ENCODE measurements at regions not wholly inside any gene's neighbourhood (a gene's known extent, or its start where the extent isn't known, plus 50 kb on each side); places are given as distances from the start of the nearest gene placed in this dataset.

DNA sequence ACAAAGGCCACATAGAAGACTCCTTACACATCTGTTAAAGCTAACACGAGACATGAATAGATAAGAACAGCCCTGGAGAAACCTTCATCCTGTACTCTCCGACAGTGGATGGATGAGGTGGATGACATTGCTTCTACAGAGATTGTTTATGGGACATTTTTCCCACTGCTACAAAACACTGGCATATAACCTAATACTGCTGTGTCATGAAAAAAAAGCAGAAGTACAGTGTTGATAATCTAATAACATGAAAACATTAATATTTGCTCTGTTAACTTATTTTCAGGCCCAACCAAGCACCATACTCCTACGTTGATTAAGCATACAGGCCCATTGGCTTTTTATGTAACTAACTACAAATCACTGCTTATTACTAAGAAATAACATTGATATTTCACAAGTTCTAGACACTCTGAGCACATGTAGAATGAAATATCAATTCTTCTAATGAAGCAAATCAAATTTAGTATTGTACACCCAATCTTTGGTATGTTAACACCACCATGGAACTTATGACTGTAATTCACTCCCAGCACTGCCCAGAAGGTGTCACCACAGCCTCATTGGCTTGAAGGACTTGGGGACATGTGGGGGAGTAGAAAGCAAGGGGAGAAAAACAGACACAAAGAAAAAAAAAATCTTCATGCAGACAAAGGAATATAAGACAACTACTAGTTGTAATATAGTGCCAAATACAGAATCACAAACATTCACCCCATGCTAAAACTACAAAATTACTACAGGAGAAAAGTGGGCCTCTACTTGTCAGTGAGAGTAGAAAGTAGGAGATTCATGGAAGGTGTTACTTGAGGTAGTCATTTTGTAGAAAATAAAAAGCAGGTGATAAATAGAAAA lies 330.0 kb upstream of the PMFBP1 start:
- Histone ChIP-seq H3K4me2 (ENCODE audit: low read depth, low read length, poor library complexity, severe bottlenecking) (no peak overlapping the region), H4K20me1 (ENCODE audit: low read depth, low read length) (no peaks in the 10 kb centered on the region), H3K4me3 (ENCODE audit: insufficient read depth, low read length, poor library complexity, severe bottlenecking) (no peak overlapping the region), H3K9me3 (ENCODE audit: insufficient read depth, low read length) (no peaks in the 10 kb centered on the region), H3K36me3 (ENCODE audit: low read length) (no peaks in the 10 kb centered on the region), H3K79me2 (ENCODE audit: insufficient read depth, low read length) (no peaks in the 10 kb centered on the region), H3K9ac (ENCODE audit: low read length) (no peak overlapping the region), H3K27me3 (ENCODE audit: low read length) (no peaks in the 10 kb centered on the region), H3F3A (ENCODE audit: insufficient read depth) (no peaks in the 10 kb centered on the region), H2AFZ (ENCODE audit: low read depth, low read length, severe bottlenecking) (no peak overlapping the region), H3K9me2 (replicated peaks; ENCODE audit: insufficient read depth, low read length) (no peaks in the 10 kb centered on the region), H3K27ac (ENCODE audit: low read depth, low read length) (no peak overlapping the region)
- TF ChIP-seq EZH2phosphoT487 (conservative IDR thresholded peaks at IDR 0.05; ENCODE audit: low read length), result no peak
- TF ChIP-seq, protein P1, sequence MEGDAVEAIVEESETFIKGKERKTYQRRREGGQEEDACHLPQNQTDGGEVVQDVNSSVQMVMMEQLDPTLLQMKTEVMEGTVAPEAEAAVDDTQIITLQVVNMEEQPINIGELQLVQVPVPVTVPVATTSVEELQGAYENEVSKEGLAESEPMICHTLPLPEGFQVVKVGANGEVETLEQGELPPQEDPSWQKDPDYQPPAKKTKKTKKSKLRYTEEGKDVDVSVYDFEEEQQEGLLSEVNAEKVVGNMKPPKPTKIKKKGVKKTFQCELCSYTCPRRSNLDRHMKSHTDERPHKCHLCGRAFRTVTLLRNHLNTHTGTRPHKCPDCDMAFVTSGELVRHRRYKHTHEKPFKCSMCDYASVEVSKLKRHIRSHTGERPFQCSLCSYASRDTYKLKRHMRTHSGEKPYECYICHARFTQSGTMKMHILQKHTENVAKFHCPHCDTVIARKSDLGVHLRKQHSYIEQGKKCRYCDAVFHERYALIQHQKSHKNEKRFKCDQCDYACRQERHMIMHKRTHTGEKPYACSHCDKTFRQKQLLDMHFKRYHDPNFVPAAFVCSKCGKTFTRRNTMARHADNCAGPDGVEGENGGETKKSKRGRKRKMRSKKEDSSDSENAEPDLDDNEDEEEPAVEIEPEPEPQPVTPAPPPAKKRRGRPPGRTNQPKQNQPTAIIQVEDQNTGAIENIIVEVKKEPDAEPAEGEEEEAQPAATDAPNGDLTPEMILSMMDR (IDR thresholded peaks at IDR 0.05; ENCODE audit: insufficient read depth, low read length, poor library complexity, severe bottlenecking), result peak; percentile 76

DNA sequence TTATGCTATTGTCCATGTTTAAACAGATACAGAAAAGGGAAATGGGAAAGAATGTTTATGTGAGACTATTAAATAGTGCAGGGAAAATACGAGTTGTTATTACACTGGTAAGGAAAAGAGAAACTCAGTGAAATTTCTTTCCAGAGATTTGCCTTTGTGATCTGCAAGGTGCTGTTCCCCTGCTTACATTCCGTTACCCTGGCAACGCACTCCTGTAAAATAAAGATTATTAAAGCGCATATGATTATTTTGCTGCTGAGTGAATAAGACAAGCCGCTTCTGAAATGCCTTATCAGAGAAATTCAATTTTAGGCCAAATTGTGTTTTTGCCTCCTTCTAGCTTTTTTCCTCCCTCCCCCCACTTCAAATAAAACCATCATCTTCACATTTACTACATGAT lies 328.6 kb upstream of the PMFBP1 start:
- TF ChIP-seq EZH2phosphoT487 (conservative IDR thresholded peaks at IDR 0.05; ENCODE audit: low read length), result no peak
- TF ChIP-seq, protein P1 (IDR thresholded peaks at IDR 0.05; ENCODE audit: insufficient read depth, low read length, poor library complexity, severe bottlenecking), result no peak

DNA sequence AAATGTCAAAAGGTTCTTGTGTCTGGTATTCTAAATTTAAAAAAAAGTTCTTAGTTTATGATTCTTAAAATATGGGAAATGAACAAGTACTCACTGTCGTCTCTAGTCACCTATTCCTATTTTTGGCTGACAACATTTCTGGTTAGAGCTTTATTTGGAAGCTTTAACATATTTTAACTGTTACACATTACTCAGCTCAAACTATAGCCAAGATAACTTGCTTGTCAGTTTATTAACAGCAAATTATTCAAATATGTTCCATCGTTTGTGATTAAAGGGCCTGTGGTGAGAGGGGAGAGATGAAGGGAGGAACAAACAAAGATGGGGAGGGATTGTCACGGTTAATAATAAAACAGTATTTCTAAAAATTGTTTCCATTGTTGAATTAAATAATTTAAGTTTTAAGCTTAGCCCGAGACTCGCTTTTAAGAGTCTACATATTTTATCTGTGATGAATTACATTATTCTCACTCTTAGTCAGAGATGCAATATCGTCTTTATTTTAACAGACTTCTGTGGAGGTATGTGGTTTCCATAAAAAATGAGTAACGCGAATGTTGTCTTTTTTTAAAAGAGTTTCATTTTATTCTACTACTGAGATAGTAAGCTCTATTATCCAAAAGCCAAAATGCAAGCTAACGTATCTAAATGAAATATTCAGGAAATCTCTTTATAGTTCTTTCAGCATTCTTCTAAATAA lies 321.9 kb upstream of the PMFBP1 start:
- no peak overlapping the region for H2AFZ ChIP-seq (ENCODE audit: low read depth, low read length, severe bottlenecking)
- no peaks in the 10 kb centered on the region for H3K9me2 ChIP-seq (replicated peaks; ENCODE audit: insufficient read depth, low read length)
- H3K36me3 ChIP-seq (ENCODE audit: low read length), result no peaks in the 10 kb centered on the region
- H3K9me3 ChIP-seq (ENCODE audit: insufficient read depth, low read length), result no peaks in the 10 kb centered on the region
- no peaks in the 10 kb centered on the region for H4K20me1 ChIP-seq (ENCODE audit: low read depth, low read length)
- H3K27ac ChIP-seq (ENCODE audit: low read depth, low read length), result no peak overlapping the region
- no peak overlapping the region for H3K9ac ChIP-seq (ENCODE audit: low read length)
- H3K4me3 ChIP-seq (ENCODE audit: insufficient read depth, low read length, poor library complexity, severe bottlenecking), result no peak overlapping the region
- no peaks in the 10 kb centered on the region for H3K27me3 ChIP-seq (ENCODE audit: low read length)
- H3K4me2 ChIP-seq (ENCODE audit: low read depth, low read length, poor library complexity, severe bottlenecking), result no peak overlapping the region
- TF ChIP-seq EZH2phosphoT487 (conservative IDR thresholded peaks at IDR 0.05; ENCODE audit: low read length), result no peak
- TF ChIP-seq, protein P1 (IDR thresholded peaks at IDR 0.05; ENCODE audit: insufficient read depth, low read length, poor library complexity, severe bottlenecking), result no peak
- no peaks in the 10 kb centered on the region for H3K79me2 ChIP-seq (ENCODE audit: insufficient read depth, low read length)
- H3F3A ChIP-seq (ENCODE audit: insufficient read depth), result no peaks in the 10 kb centered on the region

More for the DNA sequence above, 328.6 kb upstream of the PMFBP1 start:
- Histone ChIP-seq H3K9me2 (replicated peaks; ENCODE audit: insufficient read depth, low read length) (no peaks in the 10 kb centered on the region), H4K20me1 (ENCODE audit: low read depth, low read length) (no peaks in the 10 kb centered on the region), H3K79me2 (ENCODE audit: insufficient read depth, low read length) (no peaks in the 10 kb centered on the region), H3K9me3 (ENCODE audit: insufficient read depth, low read length) (no peaks in the 10 kb centered on the region), H3K36me3 (ENCODE audit: low read length) (no peaks in the 10 kb centered on the region), H3K4me2 (ENCODE audit: low read depth, low read length, poor library complexity, severe bottlenecking) (no peak overlapping the region), H3K27ac (ENCODE audit: low read depth, low read length) (no peak overlapping the region), H3K27me3 (ENCODE audit: low read length) (no peaks in the 10 kb centered on the region), H3K4me3 (ENCODE audit: insufficient read depth, low read length, poor library complexity, severe bottlenecking) (no peak overlapping the region), H2AFZ (ENCODE audit: low read depth, low read length, severe bottlenecking) (no peak overlapping the region), H3K9ac (ENCODE audit: low read length) (no peak overlapping the region), H3F3A (ENCODE audit: insufficient read depth) (no peaks in the 10 kb centered on the region)
